HG03342 (cell line): ENCODE measurements at regions not wholly inside any gene's neighbourhood (a gene's known extent, or its start where the extent isn't known, plus 50 kb on each side); places are given as distances from the start of the nearest gene placed in this dataset.
A peak's percentile ranks its signal among the peaks of the same experiment; 100 is the strongest.
"Not testable (repeated sequence)": the region's sequence is repeated elsewhere in the genome, so short reads cannot be mapped to it uniquely, and the experiment has no call there.

Experiments
- ATAC-seq: cut with Tn5 transposase; IDR thresholded peaks from one replicate; pipeline ENCODE4 v1.9.1; 2021; ENCODE audit warnings: mild to moderate bottlenecking, moderate library complexity; ENCODE audit not compliant: unreplicated experiment

DNA sequence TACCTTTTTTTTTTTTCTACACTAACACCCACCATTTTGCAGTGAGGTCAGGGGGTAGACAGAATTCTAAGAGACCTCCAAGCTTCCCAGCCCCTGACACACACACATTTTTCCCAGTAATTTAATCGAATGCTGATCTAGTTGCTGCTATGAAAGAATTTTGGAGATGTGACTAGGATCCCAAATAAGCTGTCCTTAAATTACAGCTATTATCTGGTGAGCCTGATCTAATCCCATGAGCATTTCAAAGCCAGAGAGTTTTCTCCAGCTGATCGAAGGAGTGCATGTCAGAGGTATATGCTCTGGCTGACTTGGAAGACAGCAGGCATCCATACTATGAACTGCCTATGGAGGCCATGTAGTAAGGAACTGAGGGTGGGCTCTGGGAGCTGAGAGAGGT lies 503.8 kb upstream of the MARCKS start:
- ATAC-seq = no peak

DNA sequence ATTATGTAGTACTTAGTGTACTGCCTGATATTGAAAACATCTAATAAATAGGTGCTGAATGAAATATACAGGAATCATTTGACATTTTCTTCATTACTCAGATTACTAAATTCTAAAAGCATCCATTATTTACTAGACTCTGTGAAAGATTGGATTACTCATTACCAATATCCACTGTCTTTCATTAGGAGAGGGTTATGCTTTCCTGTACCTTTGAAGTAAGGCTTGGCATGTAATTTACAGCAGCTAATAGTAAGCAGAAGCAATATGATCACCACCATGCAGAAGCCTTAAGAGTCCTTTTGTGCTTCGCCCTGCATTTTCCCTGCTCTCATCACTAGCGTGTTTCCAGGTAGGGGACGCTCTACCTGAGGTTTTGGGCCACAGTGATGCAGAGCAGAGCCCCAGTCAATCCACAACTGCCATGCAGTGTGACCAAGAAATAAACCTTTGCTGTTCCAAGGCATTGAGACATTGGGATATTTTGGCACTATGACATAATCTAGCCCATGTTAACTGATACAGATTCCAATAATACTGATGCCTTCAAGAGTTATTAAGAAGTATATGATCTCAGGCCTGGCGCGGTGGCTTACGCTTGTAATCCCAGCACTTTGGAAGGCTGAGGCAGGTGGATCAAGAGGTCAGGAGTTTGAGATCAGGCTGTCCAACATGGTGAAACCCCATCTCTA lies 502.8 kb upstream of the MARCKS start:
- no peak for ATAC-seq

DNA sequence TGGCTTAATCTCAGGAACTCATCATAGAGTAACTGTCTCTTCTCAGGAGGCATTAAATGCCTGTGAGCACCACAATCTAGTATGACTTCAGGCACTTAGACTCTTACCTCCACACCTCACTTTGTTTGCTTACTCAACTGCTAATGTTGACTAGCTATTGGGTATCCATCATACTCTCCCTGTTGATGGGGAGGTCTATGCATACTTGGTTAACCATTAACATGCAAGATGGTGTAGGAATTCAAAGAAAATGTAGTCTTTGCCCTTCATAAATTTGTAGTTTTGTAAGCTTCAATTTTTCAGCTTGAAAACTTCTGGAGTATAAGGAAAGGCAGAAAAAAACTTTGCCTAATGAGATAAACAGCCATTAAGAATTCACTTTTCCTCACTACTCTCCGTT lies 501.0 kb upstream of the MARCKS start:
- no peak for ATAC-seq

DNA sequence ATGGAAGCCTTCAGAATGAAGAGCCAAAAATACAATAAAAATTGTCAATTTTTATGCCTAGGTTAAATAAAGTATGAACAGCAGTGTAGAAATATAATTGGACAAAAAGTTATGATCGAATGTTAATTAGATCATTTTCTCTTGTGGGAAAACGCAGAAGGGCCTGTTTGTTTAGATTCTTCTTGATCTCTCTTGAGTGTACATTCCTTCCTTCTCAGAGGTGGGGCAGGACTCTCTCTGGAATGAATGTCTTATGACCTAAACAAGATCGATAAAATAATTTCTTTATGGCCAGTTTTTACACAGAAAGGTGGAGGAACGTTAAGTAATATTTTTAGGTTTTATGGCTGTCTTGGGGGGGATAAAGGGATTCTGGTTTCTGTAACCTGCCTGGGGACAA lies 500.1 kb upstream of the MARCKS start:
- no peak for ATAC-seq

DNA sequence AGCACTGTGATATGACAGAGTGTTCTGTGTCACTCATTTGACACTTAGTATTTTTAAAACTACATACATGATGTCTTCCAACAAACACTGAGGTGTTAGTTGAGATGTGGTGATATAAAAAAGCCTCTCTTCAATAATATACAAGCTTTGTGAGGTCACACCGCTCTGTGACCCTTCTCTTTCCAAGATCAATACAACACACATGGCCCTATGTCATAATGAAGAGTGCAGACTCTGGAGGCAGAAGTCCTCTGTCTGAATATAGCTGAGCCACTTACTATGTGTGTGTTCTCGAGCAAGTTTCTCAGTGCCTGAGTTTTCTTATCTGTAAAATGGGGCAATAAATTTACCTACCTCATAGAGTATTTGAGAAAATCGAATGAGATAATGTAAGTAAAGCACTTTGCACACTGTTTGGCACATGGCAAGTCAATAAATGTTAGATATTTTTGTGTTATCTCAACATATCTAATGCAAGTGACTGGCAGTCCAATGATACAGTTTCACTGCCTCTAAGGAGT lies 499.0 kb upstream of the MARCKS start:
- ATAC-seq = no peak

DNA sequence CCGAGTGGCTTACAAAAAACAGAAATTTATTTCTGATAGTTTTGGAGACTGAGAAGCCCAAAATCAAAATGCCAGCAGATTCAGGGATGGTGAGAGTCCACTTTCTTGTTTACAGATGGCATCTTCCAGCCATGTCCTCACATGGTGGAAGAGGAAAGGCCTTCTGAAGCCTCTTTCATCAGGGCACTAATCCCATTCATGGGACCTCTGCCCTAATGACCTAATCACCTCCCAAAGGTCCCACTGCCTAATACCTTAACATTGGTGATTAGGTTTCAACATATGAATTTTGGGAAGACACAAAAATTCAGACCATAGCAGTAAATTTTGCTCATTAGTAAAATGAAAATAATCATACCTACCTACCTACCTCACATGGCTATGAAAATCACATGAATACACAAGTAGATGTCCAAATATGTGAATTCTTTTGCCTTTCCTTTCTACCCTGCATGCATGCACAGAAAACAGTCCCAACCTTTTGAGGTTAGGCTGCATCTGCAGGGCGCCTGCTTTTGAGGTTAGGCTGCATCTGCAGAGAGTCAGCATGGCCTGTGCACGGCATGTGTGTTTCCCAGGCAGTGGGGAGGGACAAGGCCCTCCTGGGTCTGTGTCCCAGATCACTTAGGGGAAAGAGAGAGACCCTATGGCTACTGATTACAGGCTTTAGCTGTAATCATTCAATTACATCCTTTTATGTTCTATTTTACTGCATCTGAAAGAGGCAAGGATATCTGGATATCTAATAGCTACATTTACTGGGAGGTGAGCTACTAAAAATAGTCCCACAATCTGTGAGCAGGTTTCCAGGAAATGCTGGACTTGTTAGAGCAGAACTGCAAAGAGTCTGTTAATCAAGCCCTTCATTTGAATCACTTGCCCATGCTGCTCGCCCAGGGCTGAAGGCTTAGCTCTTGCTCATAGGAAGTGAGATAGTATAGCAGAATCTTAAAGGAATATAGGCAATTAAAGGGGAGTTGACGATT lies 497.7 kb upstream of the MARCKS start:
- no peak for ATAC-seq

DNA sequence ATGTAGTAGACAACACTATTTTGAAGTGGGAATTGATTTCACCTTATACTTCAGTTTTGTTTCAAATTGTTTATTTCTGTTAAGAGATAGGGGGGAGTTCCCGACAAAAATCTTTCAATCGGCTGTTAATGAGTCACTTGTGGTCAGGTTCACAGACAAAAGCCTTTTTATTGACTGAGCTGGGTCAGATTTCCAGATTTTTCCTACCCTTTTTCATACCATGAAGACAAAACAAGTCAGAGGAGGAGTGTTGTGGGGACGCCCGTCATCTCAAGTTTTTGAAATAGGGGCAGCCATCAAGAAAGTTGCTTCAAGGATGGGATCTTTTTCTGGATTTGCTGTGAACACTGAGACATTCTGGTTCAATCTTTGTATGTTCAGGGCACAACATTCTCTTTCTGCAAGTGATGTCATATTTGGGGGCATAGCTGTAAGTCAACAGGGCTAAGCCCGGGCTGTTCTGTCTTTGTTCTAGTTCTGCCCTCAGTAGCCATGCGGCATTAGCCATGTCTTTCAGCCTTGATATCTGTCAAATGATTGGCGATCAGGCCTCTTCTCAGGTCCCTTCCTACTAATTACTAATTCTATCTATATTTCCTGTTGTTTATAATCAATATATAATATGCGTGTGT lies 496.0 kb upstream of the MARCKS start:
- ATAC-seq = peak; percentile 42

DNA sequence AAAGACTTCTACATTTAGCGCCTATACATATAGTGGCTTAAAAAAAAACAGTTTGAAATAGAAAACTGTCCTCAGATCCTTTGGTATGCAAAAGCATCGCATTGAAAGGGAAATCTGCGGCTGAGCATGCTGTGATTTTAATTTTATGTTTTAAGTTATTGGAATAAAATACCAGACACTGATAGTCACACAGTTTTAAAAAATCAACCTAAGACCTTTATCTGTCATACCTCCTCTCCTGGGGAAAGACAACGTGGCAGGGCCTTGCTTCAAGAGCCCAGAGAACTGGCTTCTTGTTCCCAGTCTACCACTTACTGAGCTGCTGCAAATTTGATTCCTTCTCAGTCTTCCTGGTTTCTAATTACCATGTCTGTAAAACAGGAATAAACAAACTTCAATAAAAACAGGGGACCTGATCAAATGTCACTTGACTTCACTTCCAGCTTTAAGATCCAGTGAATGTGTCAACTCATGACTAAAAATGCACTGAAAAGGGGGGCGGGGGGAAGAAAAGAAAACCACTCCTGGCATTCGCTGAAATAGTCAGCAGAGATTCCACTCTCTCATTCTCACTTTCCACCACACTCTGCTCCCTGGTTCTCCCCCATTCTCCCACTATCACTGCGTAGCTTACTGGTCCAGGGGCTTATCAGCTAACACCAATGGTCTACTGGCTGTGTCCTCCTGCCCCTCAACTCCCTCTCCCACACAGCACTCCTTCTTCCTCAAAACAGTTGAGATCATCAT lies 494.7 kb upstream of the MARCKS start:
- no peak for ATAC-seq

DNA sequence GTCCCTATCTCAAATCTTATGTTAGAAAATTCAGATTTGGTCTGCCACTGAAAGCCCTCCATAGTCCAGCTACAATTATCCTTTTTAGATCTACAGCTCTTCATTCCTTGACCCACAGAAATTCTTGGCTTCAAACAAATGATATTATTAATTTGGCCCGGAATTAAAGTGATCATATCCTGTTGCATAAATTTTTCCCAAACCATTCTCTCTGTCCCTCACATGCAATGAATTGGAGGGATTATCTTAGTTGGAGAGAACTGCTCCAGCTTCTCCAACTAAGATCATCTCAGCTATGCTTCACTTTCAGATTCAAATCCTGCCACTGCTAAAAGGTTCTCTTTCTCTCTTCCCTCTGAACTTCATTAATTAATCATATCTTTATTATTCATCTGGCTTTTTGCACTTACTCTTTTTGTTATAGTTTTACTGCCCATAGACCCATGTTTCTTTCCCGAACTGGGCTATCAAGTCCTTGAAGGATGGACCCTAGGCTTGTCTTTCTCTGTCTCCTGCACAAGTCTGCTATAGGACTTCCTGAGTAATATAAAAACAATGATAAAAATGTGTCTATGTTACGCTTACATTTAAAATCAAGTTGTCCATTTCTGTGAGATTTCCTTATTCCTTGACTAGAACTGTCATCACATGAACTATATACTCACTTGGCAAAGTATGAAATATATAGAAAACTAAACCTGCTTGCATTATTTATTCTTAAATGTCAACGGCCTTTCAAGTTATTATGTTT lies 493.9 kb upstream of the MARCKS start:
- no peak for ATAC-seq

DNA sequence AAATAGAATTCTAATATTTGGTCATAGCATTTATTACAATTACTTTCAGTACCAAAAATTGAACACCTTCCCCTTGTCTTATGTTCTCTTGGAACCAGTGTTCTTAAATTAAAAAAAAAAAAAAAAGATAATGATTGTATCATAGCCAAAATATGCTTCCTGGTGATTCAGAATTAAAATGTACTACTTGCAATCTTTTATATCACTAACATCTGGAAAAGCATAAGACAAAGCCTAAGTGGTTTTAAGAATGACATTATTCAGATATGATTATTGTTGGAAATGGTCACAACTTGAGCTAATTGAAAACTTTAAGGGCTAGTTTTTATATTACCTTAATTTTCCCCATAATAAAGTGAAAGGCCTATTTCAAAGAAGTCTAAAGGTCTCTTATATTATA lies 493.3 kb upstream of the MARCKS start:
- ATAC-seq = no peak

DNA sequence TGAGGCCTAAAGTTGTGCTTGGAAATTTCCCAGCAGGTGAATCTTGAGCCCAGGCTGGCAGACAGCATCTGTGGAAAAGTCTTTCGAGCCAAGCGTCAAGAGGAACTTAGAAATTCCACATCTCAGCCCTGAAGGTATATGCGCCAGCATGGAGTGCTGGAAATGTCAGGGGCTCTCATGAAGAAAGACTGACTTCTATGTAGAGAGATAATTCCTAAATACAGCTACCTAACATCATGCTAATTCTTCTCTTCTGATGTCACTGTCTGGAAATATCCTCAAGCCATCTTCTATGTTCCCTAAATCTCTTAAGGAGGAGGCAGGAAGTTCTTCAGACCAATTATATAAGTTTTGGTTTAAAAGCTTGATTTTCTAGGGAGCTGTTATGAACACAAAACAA lies 492.4 kb upstream of the MARCKS start:
- no peak for ATAC-seq

DNA sequence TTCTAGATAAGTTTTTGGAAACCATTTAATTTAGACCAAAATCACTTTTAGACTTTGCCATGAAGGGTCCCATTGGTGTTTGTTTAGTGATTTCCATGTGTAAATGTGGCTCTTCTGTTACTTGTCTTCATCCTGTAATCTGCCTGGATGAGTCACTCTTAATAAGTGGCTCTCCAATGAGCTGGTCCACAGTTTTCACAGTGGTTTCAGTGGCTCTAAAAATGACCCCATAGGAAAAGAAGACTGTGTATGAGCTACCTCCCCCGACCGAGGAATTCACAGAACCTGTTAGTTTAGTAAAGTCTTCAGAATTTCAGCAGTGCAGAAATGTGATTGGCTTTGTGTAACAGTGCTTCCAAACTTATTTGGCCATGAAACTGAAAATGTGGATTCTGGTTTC lies 492.0 kb upstream of the MARCKS start:
- ATAC-seq = no peak

DNA sequence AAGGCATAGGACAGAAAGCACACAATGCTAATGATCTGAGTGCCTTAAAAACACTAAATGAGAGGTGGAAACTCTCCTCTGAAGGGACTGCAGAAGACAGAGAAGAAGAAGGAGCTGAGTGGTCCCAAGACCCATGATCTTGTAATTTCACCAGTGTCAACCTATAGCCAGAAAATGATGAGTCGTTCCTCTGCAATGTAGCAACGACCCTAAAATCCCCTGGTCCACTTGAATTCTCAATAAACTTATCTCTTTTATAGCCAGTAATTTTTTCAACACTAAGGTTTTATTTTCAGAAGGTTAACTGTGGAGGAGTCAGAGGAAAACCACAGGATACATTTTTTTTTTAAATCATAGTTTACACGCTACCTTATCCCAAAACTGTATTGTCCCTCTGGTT lies 490.6 kb upstream of the MARCKS start:
- no peak for ATAC-seq

DNA sequence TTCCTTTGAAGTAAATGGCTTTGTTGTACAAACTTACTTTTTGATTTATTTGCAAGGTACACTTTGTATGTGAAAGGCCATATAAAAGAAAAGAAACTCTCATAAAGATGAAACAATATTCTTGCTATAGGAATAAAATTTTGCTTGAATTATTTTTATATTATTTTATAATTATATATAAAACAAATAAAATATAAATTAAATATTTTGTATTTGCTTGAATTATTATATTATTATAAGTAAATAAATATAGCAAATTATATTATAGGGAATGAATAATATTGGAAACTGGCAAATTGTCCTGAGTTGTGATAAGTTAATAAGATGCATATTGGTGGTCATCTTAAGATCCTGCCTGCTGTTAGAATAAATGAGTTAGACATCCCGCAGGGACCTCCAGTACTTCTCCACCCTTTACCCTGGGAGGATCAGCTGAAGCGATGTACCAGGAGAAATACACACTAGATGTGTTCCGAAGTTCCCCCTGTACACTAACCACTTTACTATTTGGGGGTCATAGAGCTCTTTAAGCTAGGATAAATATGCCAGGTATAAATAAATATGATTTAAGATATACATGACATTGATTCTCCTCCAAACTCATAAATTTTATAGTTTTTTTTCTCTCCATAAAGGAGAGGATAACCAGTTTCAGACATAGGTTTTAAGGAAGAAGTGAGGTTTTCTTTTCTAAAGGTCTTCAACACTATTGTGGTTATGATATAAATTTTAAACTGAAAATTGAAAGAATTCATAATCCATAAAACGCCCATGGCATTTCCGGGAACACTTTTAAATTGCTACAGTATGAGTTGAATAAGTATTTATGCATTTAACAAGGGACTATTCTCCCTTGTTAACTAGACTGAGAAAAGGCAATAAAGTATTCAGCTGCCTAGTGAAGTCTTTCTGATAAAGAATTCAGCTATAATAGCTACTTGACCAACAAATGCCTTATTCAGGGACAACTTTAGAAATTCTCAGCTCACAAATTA lies 486.3 kb upstream of the MARCKS start:
- ATAC-seq = no peak

DNA sequence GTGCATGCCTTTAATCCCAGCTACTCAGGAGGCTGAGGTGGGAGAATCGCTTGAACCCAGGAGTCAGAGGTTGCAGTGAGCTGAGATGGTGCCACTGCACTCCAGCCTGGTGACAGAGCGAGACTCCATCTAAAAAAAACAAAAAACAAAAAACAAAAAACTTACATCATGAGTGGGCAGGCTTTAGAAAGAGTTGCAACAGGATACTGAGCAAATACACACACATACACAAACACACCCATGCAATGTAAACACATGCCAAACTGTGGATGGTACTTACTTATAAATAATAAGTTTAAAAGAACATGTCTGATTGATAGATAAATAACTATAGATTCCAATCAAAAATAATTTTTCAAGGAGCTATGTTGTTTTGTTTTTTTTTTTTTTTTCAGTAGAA lies 481.7 kb upstream of the MARCKS start:
- not testable (repeated sequence) for ATAC-seq

DNA sequence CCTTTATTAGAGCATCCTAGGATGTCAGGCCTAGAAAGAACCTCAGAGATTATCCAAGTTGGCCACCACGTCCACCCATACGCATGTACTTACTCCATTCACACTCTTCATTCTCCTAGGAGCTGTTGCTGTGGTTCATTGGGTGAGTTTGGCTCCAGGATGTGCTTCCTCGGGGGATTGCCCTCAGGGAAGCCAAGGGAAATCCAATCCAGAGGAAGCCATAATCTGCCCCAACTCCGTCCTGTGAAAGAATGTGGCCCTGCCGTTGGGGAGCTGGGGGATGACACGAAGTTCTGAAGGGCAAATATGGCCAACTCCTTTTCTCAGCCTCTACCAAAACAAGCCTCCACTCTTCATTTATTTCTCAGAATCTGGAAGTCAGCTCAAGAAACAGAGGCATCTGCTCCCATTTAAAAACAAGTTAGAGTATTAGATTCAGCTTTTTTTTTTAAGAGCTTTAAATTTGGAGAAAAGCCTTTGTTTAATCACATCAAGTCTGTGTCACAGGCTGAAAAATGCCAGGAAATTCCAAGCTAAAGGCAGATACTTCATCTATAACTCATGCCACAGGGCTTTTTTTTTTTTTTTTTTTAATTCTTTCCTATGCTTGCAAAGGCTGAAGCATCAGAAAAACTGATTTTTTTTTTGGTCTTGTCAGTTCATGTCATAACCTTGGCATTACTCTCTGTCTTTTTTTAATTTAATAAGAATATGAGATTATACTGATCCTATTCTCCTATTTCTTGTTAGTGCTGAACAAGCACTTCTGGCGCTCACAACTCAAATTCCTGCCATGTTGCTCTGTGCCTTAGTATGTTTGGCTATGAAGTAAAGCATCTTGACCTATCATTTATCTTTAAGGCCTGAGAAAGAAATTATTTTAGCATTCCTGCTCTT lies 480.9 kb upstream of the MARCKS start:
- no peak for ATAC-seq

DNA sequence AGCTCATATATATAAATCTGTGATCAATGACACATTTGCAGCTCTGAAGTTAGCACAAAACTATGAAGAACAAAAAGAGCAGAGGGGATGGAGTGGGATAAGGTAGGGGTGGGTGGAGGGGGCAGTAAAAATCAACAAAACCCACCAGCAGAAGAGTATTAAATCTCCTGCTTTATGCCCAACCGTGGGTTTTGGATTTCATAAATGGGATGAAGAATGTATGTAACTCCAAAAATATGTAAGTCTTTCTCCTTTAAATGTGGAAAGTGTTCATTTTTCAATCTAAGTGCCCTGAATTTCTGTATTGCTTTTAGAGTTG lies 480.3 kb upstream of the MARCKS start:
- no peak for ATAC-seq

DNA sequence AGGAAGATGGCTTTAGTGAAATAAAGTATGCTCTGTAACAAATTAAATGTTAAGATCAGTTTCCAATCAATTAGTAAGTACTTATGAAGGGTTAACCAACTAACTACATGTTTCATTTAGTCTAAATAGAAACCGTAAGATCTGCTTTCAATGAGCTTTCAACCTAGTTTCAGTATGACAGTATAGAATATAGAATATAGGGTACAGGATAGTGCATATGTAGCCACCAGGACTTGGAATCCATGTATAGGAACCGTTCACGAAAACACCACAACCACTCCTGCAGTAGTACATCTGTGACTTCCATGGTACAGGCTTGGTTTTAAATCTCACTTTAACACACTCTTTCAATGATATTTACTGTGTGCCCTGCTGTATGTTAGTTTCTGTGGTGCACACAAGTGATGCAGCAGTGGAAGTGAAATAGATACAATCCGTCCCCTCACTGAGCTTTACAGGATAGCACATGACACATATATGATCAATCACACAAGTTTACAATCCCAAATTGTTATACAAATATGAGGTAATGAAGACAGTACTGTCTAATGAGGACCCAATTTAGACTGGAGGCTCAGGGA lies 479.7 kb upstream of the MARCKS start:
- ATAC-seq = peak; percentile 58
